Esophagus squamous epithelium (tissue), 4 donors: ENCODE measurements at regions not wholly inside any gene's neighbourhood (a gene's known extent, or its start where the extent isn't known, plus 50 kb on each side); places are given as distances from the start of the nearest gene placed in this dataset.
"Not testable (repeated sequence)": the region's sequence is repeated elsewhere in the genome, so short reads cannot be mapped to it uniquely, and the experiment has no call there.

Source experiments
- POLR2A ChIP-seq, 4 donors: fragments of 450-650 bp; IDR thresholded peaks; one replicate each; pipeline ENCODE4 v1.6.1; 2017; ENCODE audit warnings: antibody characterized with exemption in 4 of 4, mild to moderate bottlenecking in 4 of 4, moderate library complexity in 3 of 4
- TF ChIP-seq, protein P1 (sequence below), 6 experiments: fragments of 450-650 bp in 4 of 6; fragments of 200-600 bp in 2 of 6; sonication (generic) in 2 of 6; IDR thresholded peaks; one replicate each; pipeline ENCODE4 v1.5.1; 2016 to 2019; ENCODE audit warnings: antibody characterized with exemption in 6 of 6, mild to moderate bottlenecking in 4 of 6, moderate library complexity in 4 of 6

DNA sequence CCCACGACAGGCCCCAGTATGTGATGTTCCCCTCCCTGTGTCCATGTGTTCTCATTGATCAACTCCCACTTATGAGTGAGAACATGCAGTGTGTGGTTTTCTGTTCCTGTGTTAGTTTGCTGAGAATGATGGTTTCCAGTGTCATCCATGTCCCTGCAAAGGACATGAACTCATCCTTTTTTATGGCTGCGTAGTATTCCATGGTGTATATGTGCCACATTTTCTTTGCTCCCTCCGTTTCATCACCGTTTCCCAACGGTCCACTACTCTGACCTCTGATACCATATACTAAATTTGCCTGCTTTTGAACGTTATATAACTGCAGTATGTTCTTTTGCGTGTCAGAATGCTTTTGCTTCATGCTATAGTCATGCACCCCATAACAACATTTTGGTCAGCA, 94.0 kb upstream of the SCAF8 start:
- TF ChIP-seq POLR2A (IDR thresholded peaks at IDR 0.05), result not testable (repeated sequence)
- TF ChIP-seq, protein P1, sequence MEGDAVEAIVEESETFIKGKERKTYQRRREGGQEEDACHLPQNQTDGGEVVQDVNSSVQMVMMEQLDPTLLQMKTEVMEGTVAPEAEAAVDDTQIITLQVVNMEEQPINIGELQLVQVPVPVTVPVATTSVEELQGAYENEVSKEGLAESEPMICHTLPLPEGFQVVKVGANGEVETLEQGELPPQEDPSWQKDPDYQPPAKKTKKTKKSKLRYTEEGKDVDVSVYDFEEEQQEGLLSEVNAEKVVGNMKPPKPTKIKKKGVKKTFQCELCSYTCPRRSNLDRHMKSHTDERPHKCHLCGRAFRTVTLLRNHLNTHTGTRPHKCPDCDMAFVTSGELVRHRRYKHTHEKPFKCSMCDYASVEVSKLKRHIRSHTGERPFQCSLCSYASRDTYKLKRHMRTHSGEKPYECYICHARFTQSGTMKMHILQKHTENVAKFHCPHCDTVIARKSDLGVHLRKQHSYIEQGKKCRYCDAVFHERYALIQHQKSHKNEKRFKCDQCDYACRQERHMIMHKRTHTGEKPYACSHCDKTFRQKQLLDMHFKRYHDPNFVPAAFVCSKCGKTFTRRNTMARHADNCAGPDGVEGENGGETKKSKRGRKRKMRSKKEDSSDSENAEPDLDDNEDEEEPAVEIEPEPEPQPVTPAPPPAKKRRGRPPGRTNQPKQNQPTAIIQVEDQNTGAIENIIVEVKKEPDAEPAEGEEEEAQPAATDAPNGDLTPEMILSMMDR (IDR thresholded peaks at IDR 0.05), result not testable (repeated sequence)
